GM12878 (cell line): ENCODE measurements at regions not wholly inside any gene's neighbourhood (a gene's known extent, or its start where the extent isn't known, plus 50 kb on each side); places are given as distances from the start of the nearest gene placed in this dataset.

ENCODE experiments used
- ATAC-seq: fragments of 200-7000 bp; cut with Tn5 transposase; 3 replicates; pipeline ENCODE4 v1.9.1; 2020; ENCODE audit warnings: mild to moderate bottlenecking, moderate library complexity
- BruUV-seq: library from RNA; stranded (reverse); fragments of 400-500 nt; replicated peaks from 2 replicates; lab custom pipeline; 2021; lab: Mats Ljungman, UMichigan
- CTCF ChIA-PET: fragments of 300-600 bp; sonication (Branson Sonifier 250); formaldehyde crosslinking; extraction: SDS; loops from one replicate; lab custom pipeline; 2021; ENCODE audit warnings: inconsistent platforms; lab: Yijun Ruan, JAX
- POLR2A ChIA-PET: fragments of 350-600 bp; formaldehyde crosslinking; extraction: SDS; loops from one replicate; lab custom pipeline; 2021; ENCODE audit warnings: inconsistent platforms; lab: Charles Lee
- RAD21 ChIA-PET: fragments of 300-600 bp; sonication (Branson Sonifier 250); formaldehyde crosslinking; loops from one replicate; lab custom pipeline; 2023; ENCODE audit warnings: antibody characterized with exemption; ENCODE audit not compliant: unreplicated experiment; lab: Charles Lee
- SMC1A ChIA-PET: fragments of 300-600 bp; sonication (Branson Sonifier 250); formaldehyde crosslinking; loops from one replicate; lab custom pipeline; 2023; ENCODE audit not compliant: unreplicated experiment, uncharacterized antibody; lab: Charles Lee
- DNase-seq: peaks from one replicate; pipeline ENCODE4 v3.0.0-alpha.2; 2011; ENCODE audit warnings: low read depth, low spot score
- FAIRE-seq: peaks from 3 replicates; lab custom pipeline; 2011; peaks lifted over from hg19 to GRCh38; lab: Jason Lieb, UNC
- H2AFZ ChIP-seq: 2 replicates; pipeline ENCODE4 v1.6.0; 2011; ENCODE audit warnings: low read depth, low read length, control low read depth; ENCODE audit not compliant: control insufficient read depth
- H3K27ac ChIP-seq: 2 replicates; pipeline ENCODE4 v1.5.1; 2011; ENCODE audit warnings: control low read depth; ENCODE audit not compliant: control insufficient read depth, insufficient read depth
- H3K27me3 ChIP-seq, 2 experiments: replicated peaks in 1 of 2; 2 replicates each; pipeline versions ENCODE4 v1.6.0 to v1.6.1; 2011; ENCODE audit warnings: low read length in 1 of 2; ENCODE audit not compliant: control insufficient read depth in 2 of 2, insufficient read depth in 2 of 2
- H3K36me3 ChIP-seq, 2 experiments: 2 replicates each; pipeline ENCODE4 v1.5.1; 2011; ENCODE audit warnings: low read length in 1 of 2; ENCODE audit not compliant: control insufficient read depth in 2 of 2, insufficient read depth in 2 of 2
- H3K4me1 ChIP-seq: 2 replicates; pipeline ENCODE4 v1.6.1; 2011; ENCODE audit warnings: mild to moderate bottlenecking, low read length, moderate library complexity, mixed read lengths; ENCODE audit not compliant: control insufficient read depth, insufficient read depth
- H3K4me2 ChIP-seq: 2 replicates; pipeline ENCODE4 v1.6.0; 2011; ENCODE audit warnings: control low read depth; ENCODE audit not compliant: control insufficient read depth, insufficient read depth
- H3K4me3 ChIP-seq: fragments of 200-600 bp; sonication (generic); 2 replicates; pipeline ENCODE4 v1.5.1; 2016
- H3K79me2 ChIP-seq: 2 replicates; pipeline ENCODE4 v1.6.0; 2011; ENCODE audit warnings: low read length; ENCODE audit not compliant: control insufficient read depth, insufficient read depth
- H3K9ac ChIP-seq: 2 replicates; pipeline ENCODE4 v1.8.0; 2011; ENCODE audit warnings: low read length, control low read depth, mixed read lengths; ENCODE audit not compliant: control insufficient read depth, insufficient read depth
- H3K9me3 ChIP-seq: replicated peaks from 3 replicates; pipeline ENCODE4 v1.5.1; 2011; ENCODE audit warnings: mild to moderate bottlenecking, low read length; ENCODE audit not compliant: control insufficient read depth, insufficient read depth
- H4K20me1 ChIP-seq: 2 replicates; pipeline ENCODE4 v1.6.0; 2011; ENCODE audit not compliant: control insufficient read depth, insufficient read depth
- PAX8 ChIP-seq: fragments of 450-650 bp; IDR thresholded peaks from 2 replicates; pipeline ENCODE4 v1.6.1; 2017; ENCODE audit warnings: mild to moderate bottlenecking, moderate library complexity
- PML ChIP-seq: IDR thresholded peaks from 2 replicates; pipeline ENCODE4 v1.6.1; 2012; ENCODE audit warnings: low read length, inconsistent platforms
- POLR2AphosphoS2 ChIP-seq: IDR thresholded peaks from 2 replicates; pipeline ENCODE4 v1.6.1; 2011; ENCODE audit warnings: low read depth, mild to moderate bottlenecking, low read length, improper control_type of control experiment, moderate library complexity
- RFX5 ChIP-seq: IDR thresholded peaks from 2 replicates; pipeline ENCODE4 v1.6.1; 2011; ENCODE audit warnings: low read depth, low read length, improper control_type of control experiment
- SIN3A ChIP-seq: IDR thresholded peaks from 2 replicates; pipeline ENCODE4 v1.6.1; 2012; ENCODE audit warnings: low read depth, low read length, improper control_type of control experiment
- SP1 ChIP-seq: IDR thresholded peaks from one replicate; pipeline ENCODE4 v1.6.1; 2011; ENCODE audit warnings: low read depth, low read length
- TARDBP ChIP-seq: IDR thresholded peaks from 2 replicates; pipeline ENCODE4 v1.6.1; 2016; ENCODE audit warnings: borderline replicate concordance
- USF2 ChIP-seq: IDR thresholded peaks from 2 replicates; pipeline ENCODE4 v1.6.1; 2011; ENCODE audit warnings: low read depth, low read length, improper control_type of control experiment, borderline replicate concordance
- ZNF207 ChIP-seq: fragments of 450-650 bp; IDR thresholded peaks from 2 replicates; pipeline ENCODE4 v1.6.1; 2014; ENCODE audit warnings: antibody characterized with exemption, mild to moderate bottlenecking, borderline replicate concordance
- WGBS: methylation state at CpG from one replicate; pipeline ENCODE4 v1.1.6; 2016; ENCODE audit warnings: low lambda C conversion rate; ENCODE audit not compliant: insufficient replicate concordance, insufficient coverage; ENCODE audit errors: missing lambda C conversion rate; 5-methylcytosine and 5-hydroxymethylcytosine counted together
- in situ Hi-C: fragments of 300-500 bp; cut with MboI; formaldehyde crosslinking; loops from 9 replicates; pipeline ENCODE4 v1.14.3; 2018; ENCODE audit warnings: mixed read lengths
- intact Hi-C: fragments of 100-400 bp; cut with micrococcal nuclease; formaldehyde crosslinking; loops from one replicate; pipeline ENCODE4 v1.14.2; 2022; ENCODE audit not compliant: unreplicated experiment

- no peak overlapping the region for H3K4me3 ChIP-seq
- H3K9ac ChIP-seq = no peak overlapping the region
- DNase-seq (no peak), FAIRE-seq (no peak), ATAC-seq (no peak)
- no TSS peak for BruUV-seq
- H4K20me1 ChIP-seq = no peaks in the 10 kb centered on the region
- ChIA-PET POLR2A (no interaction called here), RAD21 (no interaction called here), SMC1A (no interaction called here), CTCF (no interaction called here)
- H3K4me2 ChIP-seq = no peak overlapping the region
- no peaks in the 10 kb centered on the region for H3K36me3 ChIP-seq
- in situ Hi-C loops = no loop called here
- no peaks in the 10 kb centered on the region for H3K4me1 ChIP-seq
- TF ChIP-seq RFX5 (no peak), SIN3A (no peak), TARDBP (no peak), PAX8 (no peak), POLR2AphosphoS2 (no peak), USF2 (no peak), ZNF207 (no peak)
- no peaks in the 10 kb centered on the region for H3K27me3 ChIP-seq
- H3K79me2 ChIP-seq = no peaks in the 10 kb centered on the region
- intact Hi-C loops = no loop called here
- H3K9me3 ChIP-seq = no peaks in the 10 kb centered on the region
- no peak overlapping the region for H3K27ac ChIP-seq
- 71% methylated on average over 2 of the region's 2 CpGs for WGBS
- H2AFZ ChIP-seq = no peak overlapping the region
These were observed 144.2 kb upstream of the RAI14 start for GRCh38 chr5:34511915-34512314.

GRCh38 chr5:34516166-34516565 lies 140.0 kb upstream of the RAI14 start:
- no peak overlapping the region for H3K27ac ChIP-seq

More at GRCh38 chr5:34516166-34516565, 140.0 kb upstream of the RAI14 start:
- Histone ChIP-seq H3K9ac (no peak overlapping the region), H3K36me3 (no peaks in the 10 kb centered on the region), H3K27me3 (no peaks in the 10 kb centered on the region), H3K9me3 (no peaks in the 10 kb centered on the region), H3K4me1 (no peaks in the 10 kb centered on the region), H3K79me2 (no peaks in the 10 kb centered on the region), H3K4me2 (no peak overlapping the region), H4K20me1 (no peaks in the 10 kb centered on the region), H3K4me3 (no peak overlapping the region), H2AFZ (no peak overlapping the region)
- DNase-seq (no peak), ATAC-seq (no peak), FAIRE-seq (no peak)
- intact Hi-C loops (no loop called here), in situ Hi-C loops (no loop called here)
- ChIA-PET POLR2A (no interaction called here), SMC1A (no interaction called here), CTCF (interaction anchor here (1.6 kb wide), 1 partner anchor 30 kb away, joined by 5 read pairs; no protein-coding TSS in a partner anchor), RAD21 (no interaction called here)
- BruUV-seq = no TSS peak
- WGBS = no CpG with 5 or more reads among the region's 1 CpG
- TF ChIP-seq PML (no peak), USF2 (no peak), SP1 (no peak)
